ENCODE measurements at regions not wholly inside any gene's neighbourhood (a gene's known extent, or its start where the extent isn't known, plus 50 kb on each side); places are given as distances from the start of the nearest gene placed in this dataset.
"Not testable (repeated sequence)": the region's sequence is repeated elsewhere in the genome, so short reads cannot be mapped to it uniquely, and the experiment has no call there.

GRCh38 chr11:112624431-112624830, 336.8 kb upstream of the NCAM1 start:
- Histone ChIP-seq H3K18ac (ENCODE audit: low read depth, low read length) (no peak overlapping the region), H2BK120ac (ENCODE audit: low read depth, low read length) (no peak overlapping the region), H3K9me1 (ENCODE audit: insufficient read depth, low read length) (no peaks in the 10 kb centered on the region), H3K4me1 (ENCODE audit: control insufficient read depth, insufficient read depth, low read length) (no peaks in the 10 kb centered on the region), H3K9ac (ENCODE audit: low read depth, low read length) (no peak overlapping the region), H2AFZ (replicated peaks; ENCODE audit: low read length, poor library complexity) (no peak overlapping the region), H3K36me3 (ENCODE audit: control insufficient read depth, insufficient read depth, low read length) (no peaks in the 10 kb centered on the region), H3K56ac (ENCODE audit: extremely low read depth, insufficient read depth, low read length) (no peak overlapping the region), H3K27ac (ENCODE audit: insufficient read depth, low read length) (no peak overlapping the region), H3K23ac (ENCODE audit: low read depth, low read length) (no peak overlapping the region), H4K91ac (ENCODE audit: insufficient read depth, low read depth, low read length) (no peak overlapping the region), H3K14ac (replicated peaks; ENCODE audit: low read depth, low read length) (no peak overlapping the region), H3K79me1 (ENCODE audit: low read depth in 1 of 2, low read length in 2 of 2) (no peaks in the 10 kb centered on the region), H3K4me2 (ENCODE audit: low read depth, low read length) (no peak overlapping the region), H2AK9ac (replicated peaks; ENCODE audit: low read depth, low read length, poor library complexity) (no peak overlapping the region), H2BK15ac (ENCODE audit: low read depth, low read length) (no peak overlapping the region), H2BK20ac (ENCODE audit: low read depth, low read length) (no peak overlapping the region), H3K9me3 (ENCODE audit: control insufficient read depth, insufficient read depth, low read length) (no peaks in the 10 kb centered on the region), H2BK5ac (ENCODE audit: low read depth, low read length, poor library complexity, severe bottlenecking) (no peak overlapping the region), H4K20me1 (ENCODE audit: insufficient read depth, low read length) (no peaks in the 10 kb centered on the region), H2AK5ac (ENCODE audit: low read depth, low read length) (no peak overlapping the region), H4K8ac (ENCODE audit: low read depth in 2 of 2, low read length in 2 of 2) (no peak overlapping the region), H3K4ac (ENCODE audit: low read depth, low read length) (no peak overlapping the region), H3K4me3 (ENCODE audit: insufficient read depth, low read depth, low read length) (no peak overlapping the region), H4K5ac (ENCODE audit: low read depth, low read length) (no peak overlapping the region), H3K27me3 (ENCODE audit: control insufficient read depth, insufficient read depth, low read length) (no peaks in the 10 kb centered on the region)
- ATAC-seq (ENCODE audit: low read depth) (no peak), DNase-seq (no peak)
- no CpG with 5 or more reads among the region's 4 CpGs for WGBS, 2 experiments (ENCODE audit: extremely low coverage in 2 of 2, insufficient read length in 1 of 2)
- ChIA-PET POLR2A (ENCODE audit: unreplicated experiment) (no interaction called here), CTCF (no interaction called here)
- intact Hi-C loops (cut with micrococcal nuclease) (no loop called here), dilution Hi-C loops (cut with HindIII; ENCODE audit: low sequenced_read_pairs, unreplicated experiment) (no loop called here), in situ Hi-C loops (cut with MboI; ENCODE audit: low sequenced_read_pairs) (no loop called here)
- TF ChIP-seq RFX5 (IDR thresholded peaks at IDR 0.05; ENCODE audit: low read depth, low read length) (no peak), SMC3 (IDR thresholded peaks at IDR 0.05; ENCODE audit: low read depth, low read length) (no peak), RAD21 (IDR thresholded peaks at IDR 0.05; ENCODE audit: low read length) (no peak), BHLHE40 (IDR thresholded peaks at IDR 0.05; ENCODE audit: low read depth, low read length) (no peak), MXI1 (IDR thresholded peaks at IDR 0.05; ENCODE audit: borderline replicate concordance, low read depth, low read length) (no peak)
- no TSS peak for BruUV-seq (replicated peaks)

GRCh38 chr11:112624971-112625370, 336.2 kb upstream of the NCAM1 start:
- H3K9me3 ChIP-seq (ENCODE audit: control insufficient read depth, insufficient read depth, low read length); H2AFZ ChIP-seq (replicated peaks; ENCODE audit: low read length, poor library complexity); BruUV-seq (replicated peaks); H3K23ac ChIP-seq (ENCODE audit: low read depth, low read length); H3K9me1 ChIP-seq (ENCODE audit: insufficient read depth, low read length); H3K4me1 ChIP-seq (ENCODE audit: control insufficient read depth, insufficient read depth, low read length); H4K8ac ChIP-seq (ENCODE audit: low read depth in 2 of 2, low read length in 2 of 2); DNase-seq; H2BK20ac ChIP-seq (ENCODE audit: low read depth, low read length); H3K36me3 ChIP-seq (ENCODE audit: control insufficient read depth, insufficient read depth, low read length); H4K91ac ChIP-seq (ENCODE audit: insufficient read depth, low read depth, low read length); ATAC-seq (ENCODE audit: low read depth); H2AK5ac ChIP-seq (ENCODE audit: low read depth, low read length); H3K56ac ChIP-seq (ENCODE audit: extremely low read depth, insufficient read depth, low read length); H4K20me1 ChIP-seq (ENCODE audit: insufficient read depth, low read length); H2AK9ac ChIP-seq (replicated peaks; ENCODE audit: low read depth, low read length, poor library complexity); H2BK15ac ChIP-seq (ENCODE audit: low read depth, low read length); H3K4me2 ChIP-seq (ENCODE audit: low read depth, low read length); CTCF ChIA-PET; H3K4ac ChIP-seq (ENCODE audit: low read depth, low read length); H3K18ac ChIP-seq (ENCODE audit: low read depth, low read length); H2BK120ac ChIP-seq (ENCODE audit: low read depth, low read length); intact Hi-C loops (cut with micrococcal nuclease); POLR2A ChIA-PET (ENCODE audit: unreplicated experiment); H3K9ac ChIP-seq (ENCODE audit: low read depth, low read length); H3K4me3 ChIP-seq (ENCODE audit: insufficient read depth, low read depth, low read length); H3K79me1 ChIP-seq (ENCODE audit: low read depth in 1 of 2, low read length in 2 of 2); H3K27ac ChIP-seq (ENCODE audit: insufficient read depth, low read length); in situ Hi-C loops (cut with MboI; ENCODE audit: low sequenced_read_pairs); dilution Hi-C loops (cut with HindIII; ENCODE audit: low sequenced_read_pairs, unreplicated experiment); H2BK5ac ChIP-seq (ENCODE audit: low read depth, low read length, poor library complexity, severe bottlenecking); H3K14ac ChIP-seq (replicated peaks; ENCODE audit: low read depth, low read length); H4K5ac ChIP-seq (ENCODE audit: low read depth, low read length); H3K27me3 ChIP-seq (ENCODE audit: control insufficient read depth, insufficient read depth, low read length): not testable (repeated sequence)
- no CpG with 5 or more reads among the region's 2 CpGs for WGBS, 2 experiments (ENCODE audit: extremely low coverage in 2 of 2, insufficient read length in 1 of 2)
